Body of pancreas (tissue), 4 donors: ENCODE measurements at regions not wholly inside any gene's neighbourhood (a gene's known extent, or its start where the extent isn't known, plus 50 kb on each side); places are given as distances from the start of the nearest gene placed in this dataset.

Source experiments
- CTCF ChIP-seq, 7 experiments: fragments of 450-650 bp in 4 of 7; fragments of 200-600 bp in 3 of 7; sonication (generic) in 3 of 7; IDR thresholded peaks; one replicate each; pipeline ENCODE4 v1.5.1; 2016 to 2019; ENCODE audit warnings: antibody characterized with exemption in 7 of 7
- POLR2A ChIP-seq, 3 donors: fragments of 450-650 bp; IDR thresholded peaks; one replicate each; pipeline ENCODE4 v1.6.1; 2016; ENCODE audit warnings: antibody characterized with exemption in 3 of 3, mild to moderate bottlenecking in 2 of 3

- TF ChIP-seq CTCF (IDR thresholded peaks at IDR 0.05) (no peak), POLR2A (IDR thresholded peaks at IDR 0.05) (no peak)
Measured at GRCh38 chr21:16751695-16752474, 761.0 kb upstream of the CXADR start.
